ENCODE measurements at regions not wholly inside any gene's neighbourhood (a gene's known extent, or its start where the extent isn't known, plus 50 kb on each side); places are given as distances from the start of the nearest gene placed in this dataset.
A peak's percentile ranks its signal among the peaks of the same experiment; 100 is the strongest.
"Not testable (repeated sequence)": the region's sequence is repeated elsewhere in the genome, so short reads cannot be mapped to it uniquely, and the experiment has no call there.

- CTCF ChIA-PET: no interaction called here
- Histone ChIP-seq H3K27ac (ENCODE audit: low read depth, low read length, poor library complexity, severe bottlenecking) (no peak overlapping the region), H3K27me3 (replicated peaks; ENCODE audit: insufficient read depth, low read depth, low read length, poor library complexity) (no peaks in the 10 kb centered on the region), H3K9me3 (ENCODE audit: low read depth, low read length, poor library complexity, severe bottlenecking) (no peaks in the 10 kb centered on the region), H3K4me3 (ENCODE audit: low read depth, low read length, poor library complexity, severe bottlenecking) (no peak overlapping the region), H3K4me1 (ENCODE audit: insufficient read depth, low read length, poor library complexity, severe bottlenecking) (no peaks in the 10 kb centered on the region), H3K36me3 (ENCODE audit: insufficient read depth, low read length, poor library complexity, severe bottlenecking) (no peaks in the 10 kb centered on the region)
- TF ChIP-seq CTCF (conservative IDR thresholded peaks at IDR 0.05; ENCODE audit: low read depth, low read length) (no peak), EZH2 (IDR thresholded peaks at IDR 0.05; ENCODE audit: borderline replicate concordance, low read depth, low read length, poor library complexity, severe bottlenecking) (no peak)
- no TSS peak for BruUV-seq (replicated peaks)
- intact Hi-C loops (cut with micrococcal nuclease; ENCODE audit: unreplicated experiment): no loop called here
- no peak for DNase-seq (ENCODE audit: low spot score)
- POLR2A ChIA-PET (ENCODE audit: low non-redundant PET): no interaction called here
Observed at GRCh38 chr13:25001476-25002206, 94.3 kb upstream of the PABPC3 start.

- H3K36me3 ChIP-seq (ENCODE audit: insufficient read depth, low read length, poor library complexity, severe bottlenecking); H3K27me3 ChIP-seq (replicated peaks; ENCODE audit: insufficient read depth, low read depth, low read length, poor library complexity); H3K27ac ChIP-seq (ENCODE audit: low read depth, low read length, poor library complexity, severe bottlenecking); CTCF ChIA-PET; H3K4me1 ChIP-seq (ENCODE audit: insufficient read depth, low read length, poor library complexity, severe bottlenecking); DNase-seq (ENCODE audit: low spot score); BruUV-seq (replicated peaks); intact Hi-C loops (cut with micrococcal nuclease; ENCODE audit: unreplicated experiment); H3K4me3 ChIP-seq (ENCODE audit: low read depth, low read length, poor library complexity, severe bottlenecking); H3K9me3 ChIP-seq (ENCODE audit: low read depth, low read length, poor library complexity, severe bottlenecking); POLR2A ChIA-PET (ENCODE audit: low non-redundant PET): not testable (repeated sequence)
Observed at GRCh38 chr13:25002311-25002710, 93.6 kb upstream of the PABPC3 start.

- H3K9me3 ChIP-seq (ENCODE audit: low read depth, low read length, poor library complexity, severe bottlenecking); H3K4me1 ChIP-seq (ENCODE audit: insufficient read depth, low read length, poor library complexity, severe bottlenecking); BruUV-seq (replicated peaks); H3K36me3 ChIP-seq (ENCODE audit: insufficient read depth, low read length, poor library complexity, severe bottlenecking); H3K27me3 ChIP-seq (replicated peaks; ENCODE audit: insufficient read depth, low read depth, low read length, poor library complexity); POLR2A ChIA-PET (ENCODE audit: low non-redundant PET); DNase-seq (ENCODE audit: low spot score); H3K4me3 ChIP-seq (ENCODE audit: low read depth, low read length, poor library complexity, severe bottlenecking); H3K27ac ChIP-seq (ENCODE audit: low read depth, low read length, poor library complexity, severe bottlenecking); intact Hi-C loops (cut with micrococcal nuclease; ENCODE audit: unreplicated experiment): not testable (repeated sequence)
- CTCF ChIA-PET: interaction anchor here (0.6 to 1.1 kb wide), 3 partner anchors 33 to 1068 kb away, joined by 3 to 9 read pairs (median 7); no protein-coding TSS in a partner anchor
Observed at GRCh38 chr13:25004489-25004888, 91.4 kb upstream of the PABPC3 start.

- TF ChIP-seq CTCF (conservative IDR thresholded peaks at IDR 0.05; ENCODE audit: low read depth, low read length): peak; percentile 63
- H3K4me3 ChIP-seq (ENCODE audit: low read depth, low read length, poor library complexity, severe bottlenecking); H3K27me3 ChIP-seq (replicated peaks; ENCODE audit: insufficient read depth, low read depth, low read length, poor library complexity); BruUV-seq (replicated peaks); POLR2A ChIA-PET (ENCODE audit: low non-redundant PET); H3K4me1 ChIP-seq (ENCODE audit: insufficient read depth, low read length, poor library complexity, severe bottlenecking); H3K36me3 ChIP-seq (ENCODE audit: insufficient read depth, low read length, poor library complexity, severe bottlenecking); H3K27ac ChIP-seq (ENCODE audit: low read depth, low read length, poor library complexity, severe bottlenecking); H3K9me3 ChIP-seq (ENCODE audit: low read depth, low read length, poor library complexity, severe bottlenecking): not testable (repeated sequence)
- peak; percentile 47 for DNase-seq (ENCODE audit: low spot score)
- intact Hi-C loops (cut with micrococcal nuclease; ENCODE audit: unreplicated experiment): loop anchor here (1.0 to 5.0 kb wide), 3 partner anchors 32 to 372 kb away; no protein-coding TSS in a partner anchor
- CTCF ChIA-PET: interaction anchor here (0.6 to 1.1 kb wide), 3 partner anchors 32 to 1067 kb away, joined by 3 to 9 read pairs (median 7); no protein-coding TSS in a partner anchor
Observed at GRCh38 chr13:25005050-25005497, 90.9 kb upstream of the PABPC3 start.

- CTCF ChIA-PET; H3K27ac ChIP-seq (ENCODE audit: low read depth, low read length, poor library complexity, severe bottlenecking); BruUV-seq (replicated peaks); POLR2A ChIA-PET (ENCODE audit: low non-redundant PET); H3K4me1 ChIP-seq (ENCODE audit: insufficient read depth, low read length, poor library complexity, severe bottlenecking); H3K36me3 ChIP-seq (ENCODE audit: insufficient read depth, low read length, poor library complexity, severe bottlenecking); H3K27me3 ChIP-seq (replicated peaks; ENCODE audit: insufficient read depth, low read depth, low read length, poor library complexity); H3K4me3 ChIP-seq (ENCODE audit: low read depth, low read length, poor library complexity, severe bottlenecking); DNase-seq (ENCODE audit: low spot score); H3K9me3 ChIP-seq (ENCODE audit: low read depth, low read length, poor library complexity, severe bottlenecking): not testable (repeated sequence)
- intact Hi-C loops (cut with micrococcal nuclease; ENCODE audit: unreplicated experiment): loop anchor here (5.0 kb wide), 1 partner anchor 370 kb away; no protein-coding TSS in a partner anchor
Observed at GRCh38 chr13:25007389-25007788, 88.5 kb upstream of the PABPC3 start.

GRCh38 chr13:25014398-25014973, 81.5 kb upstream of the PABPC3 start:
- H3K36me3 ChIP-seq (ENCODE audit: insufficient read depth, low read length, poor library complexity, severe bottlenecking); H3K9me3 ChIP-seq (ENCODE audit: low read depth, low read length, poor library complexity, severe bottlenecking); BruUV-seq (replicated peaks); CTCF ChIA-PET; DNase-seq (ENCODE audit: low spot score); POLR2A ChIA-PET (ENCODE audit: low non-redundant PET); H3K27ac ChIP-seq (ENCODE audit: low read depth, low read length, poor library complexity, severe bottlenecking); H3K27me3 ChIP-seq (replicated peaks; ENCODE audit: insufficient read depth, low read depth, low read length, poor library complexity); H3K4me3 ChIP-seq (ENCODE audit: low read depth, low read length, poor library complexity, severe bottlenecking); H3K4me1 ChIP-seq (ENCODE audit: insufficient read depth, low read length, poor library complexity, severe bottlenecking): not testable (repeated sequence)
- intact Hi-C loops (cut with micrococcal nuclease; ENCODE audit: unreplicated experiment): loop anchor here (2.0 kb wide), 1 partner anchor 18 kb away; no protein-coding TSS in a partner anchor
